Stimulated activated effector memory CD8-positive, alpha-beta T cell treated with anti-CD3 and anti-CD28 coated beads, Interleukin-12 subunit alpha, Interleukin-12 subunit beta, amount 100 ng/mL, for 72 hours (primary cell): ENCODE measurements at regions not wholly inside any gene's neighbourhood (a gene's known extent, or its start where the extent isn't known, plus 50 kb on each side); places are given as distances from the start of the nearest gene placed in this dataset.

Experiments
- ATAC-seq: fragments of 150-1000 bp; cut with Tn5 transposase; 2 replicates; pipeline ENCODE4 v1.10.0; 2021
- DNase-seq, 2 donors: peaks; one replicate each; pipeline ENCODE4 v3.0.0; 2021 to 2022; ENCODE audit warnings: low spot score in 2 of 2
- H3K27ac Mint-ChIP-seq: one replicate; pipeline ENCODE4 v1.8.0; 2022; ENCODE audit warnings: mild to moderate bottlenecking, mixed read lengths
- H3K36me3 Mint-ChIP-seq: one replicate; pipeline ENCODE4 v1.8.0; 2022; ENCODE audit warnings: mild to moderate bottlenecking, mixed read lengths
- H3K4me1 Mint-ChIP-seq: one replicate; pipeline ENCODE4 v1.8.0; 2022; ENCODE audit warnings: mixed read lengths
- H3K4me3 Mint-ChIP-seq: one replicate; pipeline ENCODE4 v1.8.0; 2022; ENCODE audit warnings: mild to moderate bottlenecking, mixed read lengths
- H3K9me3 Mint-ChIP-seq: one replicate; pipeline ENCODE4 v1.8.0; 2022; ENCODE audit warnings: mixed read lengths

- no peak for DNase-seq
- ATAC-seq: no peak
- Mint-ChIP-seq H3K4me3 (no peak overlapping the region), H3K27ac (no peak overlapping the region), H3K4me1 (no peaks in the 10 kb centered on the region), H3K9me3 (no peaks in the 10 kb centered on the region), H3K36me3 (no peaks in the 10 kb centered on the region)
Measured at GRCh38 chr1:222114536-222115156, 372.8 kb upstream of the DUSP10 start.

GRCh38 chr1:222109836-222110235 lies 367.9 kb upstream of the DUSP10 start:
- Mint-ChIP-seq H3K36me3 (no peaks in the 10 kb centered on the region), H3K4me1 (no peaks in the 10 kb centered on the region), H3K9me3 (no peaks in the 10 kb centered on the region), H3K27ac (no peak overlapping the region), H3K4me3 (no peak overlapping the region)
- DNase-seq (no peak), ATAC-seq (no peak)

- Mint-ChIP-seq H3K36me3 (no peaks in the 10 kb centered on the region), H3K4me3 (no peak overlapping the region), H3K4me1 (no peaks in the 10 kb centered on the region), H3K9me3 (no peaks in the 10 kb centered on the region), H3K27ac (no peak overlapping the region)
- ATAC-seq (peak; percentile 46), DNase-seq (no peak)
Measured at GRCh38 chr1:222107975-222108374, 366.1 kb upstream of the DUSP10 start.

- Mint-ChIP-seq H3K36me3 (no peaks in the 10 kb centered on the region), H3K4me1 (no peaks in the 10 kb centered on the region), H3K9me3 (no peaks in the 10 kb centered on the region), H3K4me3 (no peak overlapping the region), H3K27ac (no peak overlapping the region)
- DNase-seq: no peak
- peak; percentile 19 for ATAC-seq
Measured at GRCh38 chr1:222107267-222107666, 365.4 kb upstream of the DUSP10 start.

GRCh38 chr1:222106377-222106776 lies 364.5 kb upstream of the DUSP10 start:
- ATAC-seq (no peak), DNase-seq (no peak)
- Mint-ChIP-seq H3K4me1 (no peaks in the 10 kb centered on the region), H3K36me3 (no peaks in the 10 kb centered on the region), H3K27ac (no peak overlapping the region), H3K4me3 (no peak overlapping the region), H3K9me3 (no peaks in the 10 kb centered on the region)

GRCh38 chr1:222105861-222106260 lies 364.0 kb upstream of the DUSP10 start:
- Mint-ChIP-seq H3K27ac (no peak overlapping the region), H3K4me3 (no peak overlapping the region), H3K4me1 (no peaks in the 10 kb centered on the region), H3K36me3 (no peaks in the 10 kb centered on the region), H3K9me3 (no peaks in the 10 kb centered on the region)
- no peak for ATAC-seq
- DNase-seq: no peak

- ATAC-seq (no peak), DNase-seq (no peak)
- Mint-ChIP-seq H3K4me3 (no peak overlapping the region), H3K4me1 (no peaks in the 10 kb centered on the region), H3K9me3 (no peaks in the 10 kb centered on the region), H3K27ac (no peak overlapping the region), H3K36me3 (no peaks in the 10 kb centered on the region)
Measured at GRCh38 chr1:222105393-222105737, 363.5 kb upstream of the DUSP10 start.

GRCh38 chr1:222104694-222105392 lies 363.0 kb upstream of the DUSP10 start:
- Mint-ChIP-seq H3K9me3 (no peaks in the 10 kb centered on the region), H3K27ac (no peak overlapping the region), H3K4me3 (no peak overlapping the region), H3K36me3 (no peaks in the 10 kb centered on the region), H3K4me1 (no peaks in the 10 kb centered on the region)
- ATAC-seq: no peak
- no peak for DNase-seq

- H3K4me1 Mint-ChIP-seq: no peaks in the 10 kb centered on the region
- no peak overlapping the region for H3K27ac Mint-ChIP-seq
- H3K36me3 Mint-ChIP-seq: no peaks in the 10 kb centered on the region
- ATAC-seq: no peak
- DNase-seq: no peak
- no peaks in the 10 kb centered on the region for H3K9me3 Mint-ChIP-seq
- H3K4me3 Mint-ChIP-seq: no peak overlapping the region
Measured at GRCh38 chr1:222104097-222104496, 362.2 kb upstream of the DUSP10 start.

- ATAC-seq: no peak
- no peaks in the 10 kb centered on the region for H3K4me1 Mint-ChIP-seq
- no peak overlapping the region for H3K4me3 Mint-ChIP-seq
- no peaks in the 10 kb centered on the region for H3K9me3 Mint-ChIP-seq
- no peaks in the 10 kb centered on the region for H3K36me3 Mint-ChIP-seq
- no peak overlapping the region for H3K27ac Mint-ChIP-seq
- no peak for DNase-seq
Measured at GRCh38 chr1:222099746-222100145, 357.9 kb upstream of the DUSP10 start.

- no peaks in the 10 kb centered on the region for H3K9me3 Mint-ChIP-seq
- DNase-seq (no peak), ATAC-seq (no peak)
- no peak overlapping the region for H3K27ac Mint-ChIP-seq
- no peaks in the 10 kb centered on the region for H3K36me3 Mint-ChIP-seq
- no peak overlapping the region for H3K4me3 Mint-ChIP-seq
- no peaks in the 10 kb centered on the region for H3K4me1 Mint-ChIP-seq
Measured at GRCh38 chr1:222098404-222098803, 356.5 kb upstream of the DUSP10 start.

- DNase-seq (no peak), ATAC-seq (no peak)
- H3K9me3 Mint-ChIP-seq: no peaks in the 10 kb centered on the region
- no peaks in the 10 kb centered on the region for H3K4me1 Mint-ChIP-seq
- H3K27ac Mint-ChIP-seq: no peak overlapping the region
- no peaks in the 10 kb centered on the region for H3K36me3 Mint-ChIP-seq
- H3K4me3 Mint-ChIP-seq: no peak overlapping the region
Measured at GRCh38 chr1:222097588-222097987, 355.7 kb upstream of the DUSP10 start.

- Mint-ChIP-seq H3K4me3 (no peak overlapping the region), H3K9me3 (no peaks in the 10 kb centered on the region), H3K36me3 (no peaks in the 10 kb centered on the region), H3K27ac (no peak overlapping the region), H3K4me1 (no peaks in the 10 kb centered on the region)
- DNase-seq: no peak
- ATAC-seq: no peak
Measured at GRCh38 chr1:222096883-222097282, 355.0 kb upstream of the DUSP10 start.

- H3K4me3 Mint-ChIP-seq: no peak overlapping the region
- no peaks in the 10 kb centered on the region for H3K9me3 Mint-ChIP-seq
- ATAC-seq: no peak
- H3K36me3 Mint-ChIP-seq: no peaks in the 10 kb centered on the region
- DNase-seq: no peak
- H3K27ac Mint-ChIP-seq: no peak overlapping the region
- no peaks in the 10 kb centered on the region for H3K4me1 Mint-ChIP-seq
Measured at GRCh38 chr1:222096476-222096772, 354.5 kb upstream of the DUSP10 start.

GRCh38 chr1:222095606-222096475 lies 354.0 kb upstream of the DUSP10 start:
- Mint-ChIP-seq H3K36me3 (no peaks in the 10 kb centered on the region), H3K9me3 (no peaks in the 10 kb centered on the region), H3K4me1 (no peaks in the 10 kb centered on the region), H3K27ac (no peak overlapping the region), H3K4me3 (no peak overlapping the region)
- DNase-seq (peak; percentile 38 to 75), ATAC-seq (peak; percentile 77)

GRCh38 chr1:222093518-222093917 lies 351.6 kb upstream of the DUSP10 start:
- no peak overlapping the region for H3K27ac Mint-ChIP-seq
- H3K9me3 Mint-ChIP-seq: no peaks in the 10 kb centered on the region
- no peaks in the 10 kb centered on the region for H3K4me1 Mint-ChIP-seq
- H3K4me3 Mint-ChIP-seq: no peak overlapping the region
- ATAC-seq (no peak), DNase-seq (no peak)
- H3K36me3 Mint-ChIP-seq: no peaks in the 10 kb centered on the region
